Subcutaneous abdominal adipose tissue (tissue), 5 donors: ENCODE measurements at regions not wholly inside any gene's neighbourhood (a gene's known extent, or its start where the extent isn't known, plus 50 kb on each side); places are given as distances from the start of the nearest gene placed in this dataset.

ENCODE experiments used
- H3K27ac ChIP-seq: one replicate; pipeline ENCODE4 v1.7.0; 2013; ENCODE audit warnings: low read depth, mild to moderate bottlenecking, inconsistent platforms, low read length, moderate library complexity
- H3K27me3 ChIP-seq, 5 donors: one replicate each; pipeline ENCODE4 v1.7.0; 2013; ENCODE audit warnings: low read length in 5 of 5, inconsistent platforms in 1 of 5; ENCODE audit not compliant: control insufficient read depth in 5 of 5, insufficient read depth in 4 of 5
- H3K36me3 ChIP-seq, 5 donors: one replicate each; pipeline ENCODE4 v1.7.0; 2013; ENCODE audit warnings: low read length in 5 of 5; ENCODE audit not compliant: control insufficient read depth in 5 of 5, insufficient read depth in 5 of 5
- H3K4me1 ChIP-seq, 5 donors: one replicate each; pipeline ENCODE4 v1.7.0; 2013; ENCODE audit warnings: low read length in 5 of 5, mild to moderate bottlenecking in 3 of 5, moderate library complexity in 1 of 5; ENCODE audit not compliant: control insufficient read depth in 5 of 5, insufficient read depth in 5 of 5
- H3K4me3 ChIP-seq, 5 donors: one replicate each; pipeline ENCODE4 v1.7.0; 2013; ENCODE audit warnings: low read length in 5 of 5, low read depth in 1 of 5
- H3K9ac ChIP-seq, 5 donors: one replicate each; pipeline ENCODE4 v1.7.0; 2013; ENCODE audit warnings: low read length in 5 of 5, mild to moderate bottlenecking in 4 of 5, moderate library complexity in 3 of 5
- H3K9me3 ChIP-seq, 5 donors: one replicate each; pipeline ENCODE4 v1.7.0; 2013; ENCODE audit warnings: low read length in 5 of 5; ENCODE audit not compliant: control insufficient read depth in 5 of 5
- donor health status: healthy.
- donor health status: healthy.
- donor health status: healthy.
- donor health status: healthy.
- donor health status: healthy.

GRCh38 chr10:117931078-117931477 is 115.7 kb downstream of the RAB11FIP2 start:
- Histone ChIP-seq H3K4me3 (no peak overlapping the region), H3K36me3 (no peaks in the 10 kb centered on the region), H3K9me3 (no peaks in the 10 kb centered on the region), H3K9ac (no peak overlapping the region), H3K27ac (no peak overlapping the region), H3K27me3 (no peaks in the 10 kb centered on the region), H3K4me1 (peaks cover 0 to 3% (median 2%) of the 10 kb centered on the region in 5 donors)

GRCh38 chr10:117933036-117933435 is 113.7 kb downstream of the RAB11FIP2 start:
- peaks cover 0 to 11% (median 10%) of the 10 kb centered on the region in 5 donors for H3K4me1 ChIP-seq
- no peak overlapping the region for H3K9ac ChIP-seq
- H3K9me3 ChIP-seq = no peaks in the 10 kb centered on the region
- no peaks in the 10 kb centered on the region for H3K36me3 ChIP-seq
- H3K27me3 ChIP-seq = no peaks in the 10 kb centered on the region
- no peak overlapping the region for H3K4me3 ChIP-seq
- H3K27ac ChIP-seq = no peak overlapping the region

DNA sequence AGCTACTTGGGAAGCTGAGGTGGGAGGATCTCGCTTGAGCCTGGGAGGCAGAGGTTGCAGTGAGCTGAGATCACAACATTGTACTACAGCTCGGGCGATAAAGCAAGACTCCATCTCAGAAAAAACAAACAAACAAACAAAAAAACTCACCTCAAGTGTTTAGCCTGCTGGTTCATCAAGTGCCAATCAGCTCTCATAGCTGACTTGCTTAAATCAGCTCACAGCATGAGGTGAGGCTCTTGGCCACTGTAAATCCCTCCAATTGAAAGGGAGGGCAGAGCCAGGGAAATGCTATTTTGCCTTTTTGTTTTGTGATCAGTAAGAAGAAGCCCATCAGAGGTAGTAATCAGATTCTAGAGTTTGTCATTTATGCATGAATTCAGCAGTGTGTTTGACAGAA is 112.3 kb downstream of the RAB11FIP2 start:
- no peak overlapping the region for H3K9ac ChIP-seq
- H3K9me3 ChIP-seq = no peaks in the 10 kb centered on the region
- no peaks in the 10 kb centered on the region for H3K36me3 ChIP-seq
- H3K27ac ChIP-seq = no peak overlapping the region
- peaks cover 0 to 11% (median 10%) of the 10 kb centered on the region in 5 donors for H3K4me1 ChIP-seq
- H3K4me3 ChIP-seq = no peak overlapping the region
- H3K27me3 ChIP-seq = no peaks in the 10 kb centered on the region

- Histone ChIP-seq H3K4me1 (peaks cover 0 to 11% (median 10%) of the 10 kb centered on the region in 5 donors), H3K4me3 (peak overlapping the region in 1 of 5 donors; percentile 36), H3K27me3 (no peaks in the 10 kb centered on the region), H3K9me3 (no peaks in the 10 kb centered on the region), H3K9ac (peak overlapping the region in 1 of 5 donors; percentile 2), H3K27ac (peak overlapping the region; percentile 58), H3K36me3 (no peaks in the 10 kb centered on the region)
These were observed 110.6 kb downstream of the RAB11FIP2 start for GRCh38 chr10:117936141-117936540.

DNA sequence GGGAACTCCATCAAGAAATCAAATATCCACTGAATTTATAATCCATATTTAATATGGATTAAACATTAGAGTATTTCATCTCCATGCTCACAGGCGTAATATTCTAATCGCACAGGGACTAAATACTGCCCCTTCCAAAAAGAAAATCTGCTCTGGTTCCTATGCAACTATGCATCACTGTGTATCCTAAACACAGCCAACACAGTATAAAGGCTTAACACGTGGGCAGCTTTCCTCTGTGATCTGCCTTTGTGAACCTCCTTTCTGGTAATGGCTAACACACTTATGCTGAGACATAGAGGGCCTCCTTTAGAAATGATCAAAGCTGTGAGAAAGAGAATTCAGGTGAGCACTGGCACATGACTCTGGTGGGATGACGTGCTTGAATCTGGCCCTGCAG is 110.2 kb downstream of the RAB11FIP2 start:
- Histone ChIP-seq H3K4me1 (peaks cover 0 to 11% (median 10%) of the 10 kb centered on the region in 5 donors), H3K9me3 (no peaks in the 10 kb centered on the region), H3K36me3 (no peaks in the 10 kb centered on the region), H3K4me3 (no peak overlapping the region), H3K27me3 (no peaks in the 10 kb centered on the region), H3K27ac (peak overlapping the region; percentile 58), H3K9ac (peak overlapping the region in 1 of 5 donors; percentile 2)

GRCh38 chr10:117936976-117937375 is 109.8 kb downstream of the RAB11FIP2 start:
- Histone ChIP-seq H3K9me3 (no peaks in the 10 kb centered on the region), H3K27me3 (no peaks in the 10 kb centered on the region), H3K9ac (no peak overlapping the region), H3K4me3 (no peak overlapping the region), H3K36me3 (no peaks in the 10 kb centered on the region), H3K4me1 (peaks cover 0 to 11% (median 10%) of the 10 kb centered on the region in 5 donors), H3K27ac (peak overlapping the region; percentile 58)

DNA sequence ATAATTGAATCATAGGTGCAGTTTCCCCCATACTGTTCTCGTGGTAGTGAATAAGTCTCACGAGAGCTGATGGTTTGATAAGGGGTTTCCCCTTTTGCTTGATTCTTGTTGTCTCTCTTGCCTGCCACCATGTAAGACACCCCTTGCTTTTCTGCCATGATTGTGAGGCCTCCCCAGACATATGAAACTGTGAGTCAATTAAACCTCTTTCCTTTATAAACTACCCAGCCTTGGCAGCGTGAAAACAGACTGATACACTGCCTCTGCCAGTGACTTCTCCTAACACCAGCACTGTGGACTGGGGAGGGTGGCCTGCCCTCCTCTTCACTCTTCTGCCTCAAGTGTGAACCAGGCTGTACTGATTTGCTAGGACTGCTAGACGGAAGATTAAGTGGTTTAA is 108.6 kb downstream of the RAB11FIP2 start:
- no peak overlapping the region for H3K9ac ChIP-seq
- H3K27ac ChIP-seq = no peak overlapping the region
- H3K36me3 ChIP-seq = no peaks in the 10 kb centered on the region
- peaks cover 0 to 11% (median 10%) of the 10 kb centered on the region in 5 donors for H3K4me1 ChIP-seq
- no peaks in the 10 kb centered on the region for H3K9me3 ChIP-seq
- H3K4me3 ChIP-seq = no peak overlapping the region
- H3K27me3 ChIP-seq = no peaks in the 10 kb centered on the region

GRCh38 chr10:117942226-117942625 is 104.5 kb downstream of the RAB11FIP2 start:
- Histone ChIP-seq H3K9me3 (no peaks in the 10 kb centered on the region), H3K4me3 (no peak overlapping the region), H3K4me1 (no peaks in the 10 kb centered on the region), H3K36me3 (no peaks in the 10 kb centered on the region), H3K27ac (no peak overlapping the region), H3K27me3 (peaks cover 0 to 4% (median 0%) of the 10 kb centered on the region in 5 donors), H3K9ac (no peak overlapping the region)

DNA sequence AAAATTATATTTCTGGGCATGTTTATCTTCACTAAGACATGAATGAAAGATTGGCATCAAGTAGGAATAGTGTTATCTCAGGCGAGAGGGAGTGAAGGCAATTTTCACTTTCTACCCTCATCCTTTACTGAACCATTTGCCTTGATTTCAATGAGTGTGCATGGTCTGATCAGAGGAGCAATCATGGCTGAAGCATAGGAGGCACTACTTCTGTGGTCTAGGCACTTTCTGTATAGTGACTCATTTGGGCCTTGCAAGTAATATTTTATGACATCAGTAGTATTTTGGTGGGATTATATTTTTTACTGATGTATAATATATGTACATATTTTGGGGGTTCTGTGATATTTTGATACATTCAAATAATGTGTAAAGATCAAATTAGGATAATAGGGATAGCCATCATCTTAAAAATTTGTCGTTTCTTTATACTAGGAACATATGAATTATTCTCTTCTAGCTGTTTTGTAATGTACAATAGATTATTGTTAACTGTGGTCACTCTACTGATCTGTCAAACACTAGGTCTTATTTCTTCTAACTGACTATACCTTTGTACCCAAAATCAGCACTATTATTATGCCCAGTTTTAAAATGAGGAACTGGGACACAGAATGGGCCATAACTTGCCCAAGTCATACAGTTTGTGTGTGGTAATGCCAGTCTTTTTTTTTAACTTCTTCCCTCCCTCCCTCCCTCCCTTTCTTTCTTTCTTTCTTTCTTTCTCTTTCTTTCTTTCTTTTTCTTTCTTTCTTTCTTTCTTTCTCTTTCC is 101.9 kb downstream of the RAB11FIP2 start:
- Histone ChIP-seq H3K9me3 (no peaks in the 10 kb centered on the region), H3K36me3 (no peaks in the 10 kb centered on the region), H3K4me3 (no peak overlapping the region), H3K4me1 (no peaks in the 10 kb centered on the region), H3K9ac (no peak overlapping the region), H3K27ac (no peak overlapping the region), H3K27me3 (peaks cover 0 to 4% (median 0%) of the 10 kb centered on the region in 5 donors)

DNA sequence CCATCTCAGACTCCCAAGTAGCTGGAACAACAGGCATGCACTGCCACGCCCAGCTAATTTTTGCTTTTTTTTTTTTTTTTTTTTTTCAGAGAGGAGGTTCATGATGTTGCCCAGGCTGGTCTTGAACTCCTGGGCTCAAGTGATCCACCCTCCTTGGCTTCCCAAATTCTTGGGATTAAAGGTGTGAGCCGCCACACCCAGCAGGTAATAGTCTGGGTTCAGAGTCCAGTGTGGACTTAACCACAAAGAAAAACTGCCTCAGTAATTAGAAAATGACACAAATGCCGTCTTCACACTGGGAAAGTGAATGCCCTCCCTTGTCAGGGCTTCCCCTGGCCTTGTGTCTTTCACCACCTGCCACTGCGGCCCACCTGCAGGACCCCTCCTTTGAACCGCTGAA is 101.1 kb downstream of the RAB11FIP2 start:
- no peak overlapping the region for H3K4me3 ChIP-seq
- no peaks in the 10 kb centered on the region for H3K4me1 ChIP-seq

More for the DNA sequence above, 101.1 kb downstream of the RAB11FIP2 start:
- Histone ChIP-seq H3K9ac (no peak overlapping the region), H3K36me3 (no peaks in the 10 kb centered on the region), H3K9me3 (no peaks in the 10 kb centered on the region), H3K27ac (no peak overlapping the region), H3K27me3 (peaks cover 0 to 4% (median 0%) of the 10 kb centered on the region in 5 donors)
